ENCODE measurements at regions not wholly inside any gene's neighbourhood (a gene's known extent, or its start where the extent isn't known, plus 50 kb on each side); places are given as distances from the start of the nearest gene placed in this dataset.

- TF ChIP-seq CTCF (IDR thresholded peaks at IDR 0.05; ENCODE audit: control extremely low read depth in 1 of 3, insufficient read depth in 1 of 3, low read depth in 1 of 3, low read length in 3 of 3) = no peak
- TF ChIP-seq SP4 (IDR thresholded peaks at IDR 0.05; ENCODE audit: low read length) = no peak
- TF ChIP-seq RFX5 (IDR thresholded peaks at IDR 0.05; ENCODE audit: borderline replicate concordance, low read depth, low read length) = no peak
Observed at GRCh38 chr3:126256251-126256650, 75.9 kb upstream of the ALDH1L1 start (continued).
